Fibroblast of gingiva (primary cell): ENCODE measurements at regions not wholly inside any gene's neighbourhood (a gene's known extent, or its start where the extent isn't known, plus 50 kb on each side); places are given as distances from the start of the nearest gene placed in this dataset.
A peak's percentile ranks its signal among the peaks of the same experiment; 100 is the strongest.
"Not testable (repeated sequence)": the region's sequence is repeated elsewhere in the genome, so short reads cannot be mapped to it uniquely, and the experiment has no call there.

Experiments
- DNase-seq: peaks from one replicate; pipeline ENCODE4 v3.0.0-alpha.2; 2011; ENCODE audit warnings: low read depth

DNA sequence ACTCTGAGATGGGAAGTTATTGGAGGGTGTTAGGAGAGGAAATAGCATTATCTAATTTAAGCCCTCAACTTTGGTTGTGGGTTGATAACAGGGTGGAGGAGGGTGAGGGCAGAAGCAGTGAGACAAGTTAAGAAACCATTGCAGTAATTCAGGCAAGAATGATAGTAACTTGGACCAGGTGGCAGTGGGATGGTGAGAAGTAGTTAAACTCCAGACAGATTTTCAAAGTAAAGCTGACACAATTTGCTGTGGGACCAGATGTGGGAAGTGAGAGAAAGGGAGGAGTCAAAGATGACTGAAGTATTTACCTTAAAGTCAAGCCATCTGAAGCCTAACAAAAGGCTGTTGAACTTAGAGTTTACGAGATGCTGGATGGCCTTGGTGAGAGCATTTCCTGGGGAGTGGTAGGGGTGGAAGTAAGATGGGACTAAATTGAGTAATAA lies 163.2 kb upstream of the KLF7 start:
- no peak for DNase-seq

DNA sequence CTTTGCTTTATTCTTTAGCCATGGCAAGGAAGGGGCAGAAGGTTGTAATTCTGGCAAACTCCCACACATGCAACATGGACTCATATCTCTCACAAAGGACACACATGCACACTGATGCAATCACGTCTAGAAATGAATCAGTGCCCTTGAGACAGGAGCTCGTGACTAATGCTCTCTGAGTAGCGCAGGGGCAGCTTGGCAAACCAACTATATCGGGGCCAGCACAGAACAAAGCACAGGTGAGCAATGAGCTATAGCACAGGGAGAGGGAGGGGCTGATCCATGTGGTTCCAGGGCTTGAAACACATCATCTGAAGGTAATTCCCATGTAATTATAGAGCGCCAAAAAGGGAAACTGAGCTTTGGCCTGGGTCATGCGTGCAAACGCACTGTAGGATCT lies 165.2 kb upstream of the KLF7 start:
- DNase-seq = peak; percentile 93

DNA sequence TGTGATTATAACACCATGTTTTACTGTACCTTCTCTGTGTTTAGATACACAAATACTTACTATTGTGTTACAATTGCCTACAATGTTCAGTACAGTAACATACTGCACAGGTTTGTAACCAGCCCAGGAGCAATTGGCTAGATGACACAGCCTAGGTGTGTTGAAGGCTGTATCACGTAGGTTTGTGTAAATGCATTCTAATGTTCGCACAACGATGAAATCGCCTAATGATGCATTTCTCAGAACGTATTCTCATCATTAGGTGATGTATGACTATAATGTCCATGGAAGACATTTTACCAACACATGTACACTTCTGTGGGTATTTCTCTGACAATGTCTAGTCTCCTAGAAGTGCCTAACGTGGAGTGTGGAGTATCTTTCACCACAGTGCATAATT lies 165.9 kb upstream of the KLF7 start:
- no peak for DNase-seq

DNA sequence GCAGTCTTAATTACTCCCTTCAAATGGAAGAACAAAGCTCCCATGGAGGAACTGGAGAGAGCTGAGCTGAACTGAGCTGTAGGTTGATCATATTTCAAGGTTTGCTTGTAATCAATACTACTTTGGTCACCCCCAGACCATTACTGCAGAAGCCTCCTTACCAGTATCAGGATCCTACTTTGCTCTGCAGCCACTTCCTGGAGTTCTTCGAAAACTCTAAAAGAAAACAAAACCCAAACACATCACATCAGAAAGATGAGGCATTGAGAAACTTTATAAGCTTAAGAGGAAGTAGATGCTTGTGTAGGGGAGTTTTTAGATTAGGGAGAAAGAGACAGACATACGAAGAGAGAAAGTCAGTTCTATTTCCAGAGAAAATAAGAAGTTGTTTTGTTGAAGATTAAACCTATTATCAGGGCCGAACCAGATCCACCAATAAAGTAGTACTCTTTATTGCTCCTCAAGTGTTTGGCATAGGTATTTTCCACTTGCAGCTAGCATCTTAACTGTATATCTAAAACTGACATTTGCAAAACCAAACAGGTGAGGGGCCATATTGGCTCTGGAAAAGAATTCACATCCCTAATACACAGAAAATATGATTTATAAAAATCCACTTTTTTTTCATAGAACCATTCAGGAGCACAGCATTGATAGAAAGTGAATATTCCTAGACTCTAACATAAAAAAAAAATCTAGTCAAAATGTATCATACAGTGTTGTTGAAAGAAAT lies 166.9 kb upstream of the KLF7 start:
- DNase-seq = no peak

DNA sequence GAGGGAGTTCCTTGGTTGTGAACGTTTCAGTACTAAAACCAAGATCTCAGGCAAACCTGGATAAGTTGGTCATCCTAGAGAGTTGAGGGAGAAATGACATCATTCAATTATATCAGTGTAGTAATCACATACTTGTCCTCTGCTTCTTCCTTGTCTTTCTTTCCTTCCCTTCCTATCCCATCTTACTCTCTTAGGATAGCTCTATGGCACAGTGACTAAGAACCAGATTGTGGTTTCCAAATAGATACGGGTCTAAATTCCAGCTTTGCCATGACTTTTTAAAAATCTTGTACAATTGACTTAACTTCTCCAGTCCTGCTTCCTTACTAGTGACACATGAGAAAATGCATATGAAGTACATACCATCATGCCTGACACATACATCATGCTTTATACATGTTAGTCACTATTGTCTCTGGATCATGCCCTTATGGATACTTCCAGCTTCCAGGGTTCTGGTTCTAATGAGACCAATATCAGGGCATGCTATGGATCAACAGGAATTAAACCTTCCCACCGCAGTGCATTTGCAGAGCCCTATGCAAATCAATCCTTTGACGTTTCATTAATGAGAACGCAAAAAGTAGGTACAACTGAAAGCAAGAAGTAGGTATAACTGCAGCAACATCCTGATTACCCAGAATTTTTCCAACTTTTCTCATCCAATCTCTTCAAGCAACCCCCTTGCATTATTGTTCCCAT lies 168.0 kb upstream of the KLF7 start:
- no peak for DNase-seq

DNA sequence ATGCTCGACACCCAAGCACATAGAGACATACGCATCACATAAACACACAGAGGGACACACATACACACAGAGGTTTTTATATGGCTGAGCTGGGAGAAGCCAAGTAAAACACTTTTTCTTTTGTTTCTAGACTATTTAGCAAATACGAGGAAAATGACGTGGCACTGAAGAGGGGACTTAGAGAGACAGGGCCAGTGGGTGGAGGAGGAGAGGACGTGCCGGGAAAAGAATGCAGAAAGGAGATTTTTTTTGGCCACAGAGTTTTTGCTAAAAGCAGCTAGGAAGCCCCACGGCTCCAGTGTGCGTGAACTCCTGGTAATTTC lies 168.5 kb upstream of the KLF7 start:
- DNase-seq = peak; percentile 29

DNA sequence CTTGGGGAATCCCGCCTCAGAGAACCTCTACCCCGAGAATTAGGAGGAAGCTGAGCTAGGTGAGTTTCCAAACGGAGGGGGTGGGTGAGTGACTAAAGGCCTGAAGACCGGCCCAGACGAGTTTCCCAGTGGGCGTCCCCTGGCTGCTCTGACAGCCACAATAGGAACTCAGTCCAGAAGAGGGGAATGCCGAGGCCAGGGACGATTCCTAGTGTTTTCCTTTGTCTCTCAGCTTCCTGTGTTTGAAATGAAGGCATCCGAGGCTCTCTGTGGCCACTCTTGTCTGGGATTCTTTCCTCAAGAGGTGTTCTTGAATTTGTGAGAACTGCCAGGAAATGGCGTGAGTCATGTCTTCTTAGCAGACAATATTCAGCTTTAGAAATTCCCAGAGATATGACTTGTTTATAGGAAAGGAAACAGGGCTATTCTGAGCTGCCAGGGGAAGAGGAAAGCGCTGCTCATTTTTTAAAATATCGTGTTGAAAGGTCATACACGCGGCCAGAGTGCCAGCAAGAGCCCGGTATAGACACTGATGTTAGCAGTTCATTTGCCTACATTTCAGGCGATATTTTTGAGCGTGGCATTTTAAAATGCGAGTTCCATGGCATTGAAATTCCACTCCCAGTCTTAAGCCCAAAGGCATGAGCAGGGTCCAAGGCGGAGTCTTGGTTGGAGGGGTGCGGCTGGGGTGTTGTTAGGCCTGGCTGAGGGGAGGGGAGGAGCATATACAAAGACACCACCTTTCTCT lies 169.1 kb upstream of the KLF7 start:
- peak; percentile 79 for DNase-seq

DNA sequence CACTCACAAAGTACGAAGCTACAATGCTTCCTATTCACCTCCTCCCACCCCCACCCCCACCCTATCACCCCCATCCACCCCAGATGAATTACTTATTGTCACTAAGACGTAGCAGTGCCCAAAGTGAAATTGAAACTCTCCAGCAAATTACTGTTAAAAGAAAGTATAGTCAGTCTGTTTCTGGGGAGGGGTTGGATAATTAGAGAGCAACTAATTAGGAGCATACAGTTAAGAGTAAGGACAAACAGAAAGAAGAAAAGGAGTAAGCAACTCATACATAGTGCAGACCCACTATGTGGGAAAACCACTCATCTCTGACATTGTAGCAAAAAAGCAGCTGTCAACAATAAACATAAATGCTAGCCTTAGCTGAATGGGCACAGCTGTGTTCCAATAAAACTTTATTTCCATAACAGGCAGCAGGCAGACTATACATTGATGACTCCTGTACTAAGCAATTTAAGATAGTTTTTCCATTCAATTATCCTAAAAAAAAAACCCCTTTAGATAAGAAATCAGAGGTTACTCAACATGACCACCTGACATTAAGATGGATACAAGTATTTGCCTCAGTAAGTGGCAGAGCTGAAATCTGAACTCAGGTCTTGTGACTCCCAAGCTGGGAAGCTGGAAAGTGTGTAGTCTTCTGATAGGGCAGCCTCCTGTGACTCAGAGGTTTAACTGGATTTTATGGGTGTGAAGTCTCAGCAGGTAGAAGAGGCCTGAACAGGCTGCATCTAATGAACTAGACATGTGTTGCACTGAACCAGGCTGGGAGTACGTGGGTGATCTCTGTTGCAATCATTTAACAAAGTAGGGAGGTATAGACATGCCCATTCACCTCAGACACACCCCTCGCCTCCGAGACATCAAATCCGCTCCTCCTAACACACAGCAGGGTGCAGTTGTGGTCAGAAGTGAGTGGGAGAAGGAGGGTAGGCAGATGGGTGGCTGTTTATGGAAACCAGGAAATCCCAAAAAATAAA lies 171.8 kb upstream of the KLF7 start:
- DNase-seq = no peak

DNA sequence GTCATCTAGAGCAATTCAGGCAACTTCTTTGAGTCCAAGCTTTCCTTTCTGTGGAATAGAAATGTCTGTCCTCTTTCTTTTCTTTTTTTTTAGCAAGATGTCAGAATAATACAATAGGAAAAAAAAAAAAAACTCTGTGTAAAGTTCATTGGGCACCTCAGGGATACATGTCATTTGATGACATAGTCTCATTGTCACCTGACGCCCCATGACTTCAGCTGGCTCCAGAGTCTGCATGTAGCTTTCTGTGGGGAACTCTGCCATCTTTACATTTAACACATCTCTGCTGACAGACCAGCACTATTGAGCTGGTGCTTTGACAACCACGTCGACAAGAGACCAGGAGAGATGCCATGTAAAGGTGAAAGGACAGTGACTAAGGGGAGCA lies 172.5 kb upstream of the KLF7 start:
- no peak for DNase-seq

DNA sequence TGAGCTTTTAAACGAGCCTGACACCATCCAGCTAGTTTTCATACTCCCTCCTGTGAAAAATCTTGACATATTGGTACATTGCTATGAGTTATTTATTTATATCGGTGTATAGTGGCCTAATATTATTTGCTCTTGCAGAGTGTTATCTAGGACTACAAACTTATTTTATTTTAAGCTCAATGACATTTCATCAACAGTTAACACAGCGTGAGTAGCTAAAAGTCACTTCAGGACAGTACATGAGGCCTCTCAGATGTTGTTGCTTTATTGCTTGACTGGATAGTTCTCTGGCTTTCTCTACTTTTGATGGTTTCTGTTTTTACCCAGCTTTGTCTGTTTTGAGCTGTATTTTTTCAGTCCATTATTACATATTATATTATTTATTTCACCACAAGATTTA lies 172.9 kb upstream of the KLF7 start:
- no peak for DNase-seq

DNA sequence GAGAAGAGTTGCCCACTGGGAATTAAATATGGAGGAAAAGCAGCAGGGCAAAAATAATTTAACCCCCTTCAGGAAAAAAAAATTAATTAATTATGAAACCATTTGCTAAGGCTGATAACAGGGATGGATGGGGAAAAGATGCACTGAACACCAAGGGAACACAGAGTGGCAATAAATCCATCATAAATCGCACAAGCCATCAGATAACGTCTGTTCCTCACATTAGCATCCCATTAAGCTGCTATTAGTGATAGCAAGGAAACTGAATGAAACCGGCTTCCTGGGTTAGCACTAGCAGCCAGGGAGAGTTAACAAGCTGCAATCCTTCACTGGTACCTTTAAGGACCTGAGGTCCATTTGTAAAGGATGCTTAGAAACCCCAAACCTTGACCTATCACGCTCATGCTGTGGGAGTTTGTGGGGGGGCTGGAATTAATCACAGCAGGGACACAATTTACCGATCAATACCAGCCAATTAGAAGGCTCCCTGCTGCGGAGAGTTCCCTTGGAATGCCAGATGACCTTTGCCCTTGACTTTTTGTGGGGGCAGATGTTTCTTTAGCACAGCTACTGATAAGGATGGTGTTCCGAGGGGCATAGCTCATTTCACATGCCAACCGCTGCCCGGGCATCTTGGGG lies 175.5 kb upstream of the KLF7 start:
- DNase-seq = no peak

DNA sequence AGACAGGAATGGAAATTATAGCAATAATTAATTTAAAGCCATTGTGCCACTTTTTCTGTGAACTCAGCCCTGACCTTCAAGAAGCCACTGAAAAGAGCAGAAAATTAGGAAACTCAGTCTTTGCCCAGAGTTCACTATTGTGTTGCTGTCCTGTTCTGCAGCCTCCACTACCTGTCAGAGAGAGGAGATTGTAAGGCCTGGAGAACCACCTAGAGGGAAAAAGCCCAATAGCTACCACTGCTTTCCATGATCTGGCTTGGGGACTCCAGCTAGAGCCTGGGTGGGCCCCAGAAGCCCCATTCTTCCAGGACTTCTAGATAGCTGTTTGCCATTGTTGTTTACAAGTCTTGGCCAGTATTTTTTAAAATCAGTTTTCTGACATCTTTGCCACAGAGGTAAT lies 176.1 kb upstream of the KLF7 start:
- DNase-seq = no peak

DNA sequence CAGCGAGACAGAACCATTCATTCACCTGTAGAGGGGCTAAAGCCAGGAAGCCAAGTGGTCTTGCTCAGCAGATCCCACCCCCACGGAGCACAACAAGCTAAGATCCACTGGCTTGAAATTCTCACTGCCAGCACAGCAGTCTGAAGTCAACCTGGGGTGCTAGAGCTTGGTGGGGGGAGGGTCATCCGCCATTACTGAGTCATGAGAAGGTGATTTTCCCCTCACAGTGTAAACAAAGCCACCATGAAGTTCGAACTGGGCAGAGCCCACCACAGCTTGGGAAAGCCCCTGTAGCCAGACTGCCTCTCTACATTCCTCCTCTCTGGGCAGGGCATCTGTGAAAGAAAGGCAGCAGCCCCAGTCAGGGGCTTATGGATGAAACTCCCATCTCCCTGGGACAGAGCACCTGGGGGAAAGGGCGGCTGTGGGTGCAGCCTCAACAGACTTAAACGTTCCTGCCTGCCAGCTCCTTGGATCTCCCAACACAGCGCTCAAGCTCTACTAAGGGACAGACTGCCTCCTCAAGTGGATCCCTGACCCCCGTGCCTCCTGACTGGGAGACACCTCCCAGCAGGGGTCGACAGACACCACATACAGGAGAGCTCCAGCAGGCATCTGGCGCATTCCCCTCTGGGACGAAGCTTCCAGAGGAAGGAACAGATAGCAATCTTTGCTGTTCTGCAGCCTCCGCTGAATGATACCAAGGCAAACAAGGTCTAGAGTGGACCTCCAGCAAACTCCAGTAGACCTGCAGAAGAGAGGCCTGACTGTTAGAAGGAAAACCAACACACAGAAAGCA lies 179.0 kb upstream of the KLF7 start:
- not testable (repeated sequence) for DNase-seq

DNA sequence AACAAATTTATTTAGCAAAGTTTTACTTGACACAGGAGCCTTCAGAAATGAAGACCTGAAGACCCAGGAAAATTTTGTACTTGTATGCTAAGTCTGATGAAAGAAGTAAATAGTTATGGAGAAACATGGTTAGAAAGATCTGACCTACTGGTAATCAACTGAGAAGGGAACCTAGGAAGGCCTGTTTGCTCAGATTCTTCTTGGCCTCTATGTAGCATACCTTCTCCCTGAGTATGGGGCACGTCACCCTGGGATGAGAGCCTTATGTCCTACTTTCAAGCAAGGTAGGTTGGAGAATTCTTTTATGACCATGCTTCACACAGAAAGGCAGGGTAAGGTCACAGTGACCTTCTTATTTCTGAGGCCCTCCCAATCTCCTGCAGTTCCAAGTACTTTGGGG lies 178.6 kb upstream of the CREB1 start:
- no peak for DNase-seq

DNA sequence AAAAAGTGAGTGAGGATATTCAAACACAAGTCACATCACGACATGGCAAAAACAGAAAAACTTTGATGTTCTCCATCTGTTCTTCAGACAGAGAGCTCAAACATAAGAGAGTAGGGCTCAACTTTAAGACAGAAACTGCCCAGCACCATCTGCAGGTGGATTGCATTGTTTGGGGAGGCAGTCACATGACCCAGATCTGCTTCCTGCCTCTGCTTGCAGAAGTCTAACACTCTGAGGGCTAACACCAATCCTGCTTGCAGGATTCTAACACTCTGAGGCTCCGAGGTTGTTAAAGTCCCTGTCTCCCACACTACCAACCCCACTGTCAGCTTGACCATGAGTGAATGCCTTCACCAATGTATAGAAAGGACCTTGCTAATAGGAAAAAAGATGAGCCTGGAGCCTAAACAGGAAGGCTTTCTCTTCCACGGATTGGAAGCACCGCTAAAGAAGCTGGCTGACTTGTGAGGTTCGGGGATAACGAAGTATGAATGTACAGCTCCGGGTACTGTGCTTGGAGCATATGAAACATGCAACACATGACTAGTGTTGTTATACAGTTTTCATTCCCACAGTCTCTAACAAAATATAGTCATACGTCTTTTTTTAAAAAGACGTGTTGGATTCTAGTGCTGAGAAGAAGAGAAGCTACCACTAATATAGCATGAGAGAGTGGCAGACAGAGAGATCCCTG lies 176.6 kb upstream of the CREB1 start:
- no peak for DNase-seq

DNA sequence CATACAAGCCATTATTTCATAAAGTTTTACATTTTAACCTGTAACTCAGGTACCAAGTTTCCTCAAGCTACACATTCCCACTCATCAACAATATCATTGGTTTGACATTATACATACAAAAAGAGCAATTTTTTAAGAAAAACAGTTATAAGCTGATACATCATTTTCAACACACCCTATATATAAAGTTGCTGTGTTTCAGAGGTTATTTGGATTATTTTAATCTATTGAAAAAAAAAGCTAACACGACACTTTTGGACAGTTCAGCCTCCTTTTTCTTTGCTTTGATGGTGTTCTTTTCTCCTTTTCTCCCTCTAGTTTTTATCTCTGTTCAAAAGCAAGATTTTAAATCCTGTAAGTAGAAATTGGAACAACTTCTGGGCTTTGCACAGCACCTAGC lies 175.9 kb upstream of the CREB1 start:
- no peak for DNase-seq

DNA sequence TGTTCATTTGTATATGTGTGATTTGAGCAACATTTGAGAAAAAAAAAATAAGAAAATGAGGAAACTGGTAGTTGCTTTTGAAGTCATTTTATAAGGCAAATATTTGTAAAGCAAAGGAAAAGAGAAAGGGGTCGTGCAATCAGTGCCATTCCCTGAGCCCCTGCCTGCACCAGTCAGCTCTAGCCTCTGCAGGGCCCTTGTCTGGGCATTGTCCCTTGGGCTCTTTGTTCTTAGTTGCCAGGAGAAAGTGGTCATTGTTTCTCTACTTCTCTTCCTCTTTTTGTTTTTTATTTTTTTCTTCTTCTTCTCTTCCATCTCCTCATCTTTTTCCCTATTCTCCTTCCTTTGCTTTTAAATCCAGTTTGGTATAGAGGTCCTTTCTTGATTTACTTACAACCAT lies 175.3 kb upstream of the CREB1 start:
- DNase-seq = no peak

DNA sequence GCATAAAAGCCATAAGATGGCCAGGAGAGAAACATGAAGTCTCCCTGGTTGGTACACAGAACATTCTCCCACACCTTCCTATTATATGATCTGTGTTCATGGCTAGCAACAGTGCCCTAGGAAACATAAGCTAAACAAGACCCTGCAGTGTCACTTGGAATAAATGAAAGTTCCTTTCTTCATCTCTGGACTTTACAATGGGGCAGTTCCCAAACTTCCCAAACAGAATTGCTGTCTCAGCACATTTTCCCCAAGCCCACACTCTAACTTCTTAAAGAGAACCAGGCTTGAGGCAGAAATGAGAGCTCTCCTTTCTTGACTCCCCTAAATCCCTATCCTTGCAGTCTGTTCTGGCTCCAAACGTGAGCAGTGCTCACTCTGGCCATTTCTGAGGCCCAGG lies 173.2 kb upstream of the CREB1 start:
- DNase-seq = no peak

DNA sequence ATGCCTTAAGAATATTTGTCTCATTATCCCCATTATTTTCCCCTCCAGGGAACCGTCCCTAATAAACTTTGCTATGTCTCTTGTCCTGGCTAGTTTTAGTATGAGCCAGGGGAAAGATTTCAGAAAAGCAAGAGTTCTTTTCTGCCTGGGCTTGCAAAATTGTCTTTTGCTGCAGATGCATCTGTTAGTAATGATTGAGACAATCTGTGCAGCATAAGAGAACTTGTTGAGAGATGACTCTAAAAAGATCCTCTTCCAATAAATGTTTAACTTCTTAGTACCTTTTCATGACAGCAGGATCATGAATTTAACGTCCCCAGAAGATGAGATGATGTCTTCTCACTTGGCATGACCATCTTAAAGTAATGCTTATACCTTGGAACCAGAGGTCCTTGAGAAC lies 172.5 kb upstream of the CREB1 start:
- DNase-seq = no peak

DNA sequence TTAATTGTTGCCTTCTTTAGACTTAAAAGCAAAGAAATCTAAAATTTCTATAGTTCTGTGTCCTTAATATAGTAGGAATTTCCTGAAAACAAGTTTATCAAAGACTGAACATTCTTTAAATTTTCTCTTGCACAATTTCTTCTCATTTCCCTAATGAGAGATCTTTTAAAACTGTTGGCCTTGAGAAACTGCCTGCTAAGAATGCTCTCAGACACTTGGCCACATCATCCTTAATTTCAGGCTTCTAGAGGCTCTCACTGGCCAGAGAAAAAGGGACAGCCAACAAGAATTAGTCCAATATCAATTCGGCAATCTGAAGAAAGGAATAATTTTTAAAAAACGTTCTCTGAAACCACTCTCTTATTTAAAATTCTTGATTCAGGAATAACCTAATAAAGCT lies 167.0 kb upstream of the CREB1 start:
- DNase-seq = no peak
